Progenitor cell of endocrine pancreas (in vitro differentiated cells): ENCODE measurements at regions not wholly inside any gene's neighbourhood (a gene's known extent, or its start where the extent isn't known, plus 50 kb on each side); places are given as distances from the start of the nearest gene placed in this dataset.

ENCODE experiments used
- DNase-seq: peaks from one replicate; pipeline ENCODE4 v3.0.0; 2021; ENCODE audit warnings: low spot score; ENCODE audit not compliant: unreplicated experiment
- H3K27ac Mint-ChIP-seq: 2 replicates; pipeline ENCODE4 v1.8.0; 2021; ENCODE audit warnings: mild to moderate bottlenecking, moderate library complexity, mixed read lengths
- H3K27me3 Mint-ChIP-seq: 2 replicates; pipeline ENCODE4 v1.8.0; 2021; ENCODE audit warnings: mixed read lengths
- H3K36me3 Mint-ChIP-seq: 2 replicates; pipeline ENCODE4 v1.8.0; 2022; ENCODE audit warnings: mixed read lengths; ENCODE audit not compliant: insufficient read depth
- H3K4me1 Mint-ChIP-seq: 2 replicates; pipeline ENCODE4 v1.8.0; 2021; ENCODE audit warnings: low read depth, mixed read lengths
- H3K4me3 Mint-ChIP-seq: 2 replicates; pipeline ENCODE4 v1.8.0; 2021; ENCODE audit warnings: low read depth, mild to moderate bottlenecking, moderate library complexity, mixed read lengths
- H3K9me3 Mint-ChIP-seq: 2 replicates; pipeline ENCODE4 v1.8.0; 2021; ENCODE audit warnings: low read depth, mixed read lengths
- CTCF ChIP-seq: fragments of 200-600 bp; sonication (generic); IDR thresholded peaks from one replicate; pipeline ENCODE4 v1.5.0; 2021; ENCODE audit warnings: antibody characterized with exemption, mild to moderate bottlenecking; ENCODE audit not compliant: unreplicated experiment

- Mint-ChIP-seq H3K4me1 (no peaks in the 10 kb centered on the region), H3K27me3 (no peaks in the 10 kb centered on the region), H3K27ac (no peak overlapping the region), H3K36me3 (no peaks in the 10 kb centered on the region), H3K9me3 (peaks cover 6% of the 10 kb centered on the region), H3K4me3 (no peak overlapping the region)
- DNase-seq: no peak
- TF ChIP-seq CTCF: no peak
These were observed 854.3 kb downstream of the LUZP2 start for GRCh38 chr11:25350899-25351803.

DNA sequence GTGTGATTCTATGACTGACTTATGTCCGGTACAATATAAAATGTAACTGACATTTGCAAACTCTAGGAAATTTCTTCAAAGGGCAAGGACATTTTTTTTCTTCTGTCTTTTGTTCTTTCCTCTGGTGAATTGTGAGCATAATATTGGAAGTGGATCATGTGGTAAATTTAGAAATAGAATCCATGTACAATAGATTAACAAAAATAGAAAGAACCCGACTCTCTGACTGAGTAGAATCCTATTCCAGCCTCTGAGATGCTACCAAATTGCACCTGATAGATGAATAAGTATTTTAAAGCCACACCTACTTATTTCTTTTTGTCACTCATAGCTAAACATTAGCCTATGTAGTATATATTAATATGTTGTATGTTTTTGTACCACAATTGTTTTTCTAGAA, 860.3 kb downstream of the LUZP2 start:
- no peaks in the 10 kb centered on the region for H3K27me3 Mint-ChIP-seq
- no peak overlapping the region for H3K27ac Mint-ChIP-seq
- TF ChIP-seq CTCF: no peak
- no peaks in the 10 kb centered on the region for H3K4me1 Mint-ChIP-seq
- no peaks in the 10 kb centered on the region for H3K36me3 Mint-ChIP-seq
- no peaks in the 10 kb centered on the region for H3K9me3 Mint-ChIP-seq
- no peak for DNase-seq
- no peak overlapping the region for H3K4me3 Mint-ChIP-seq

- Mint-ChIP-seq H3K4me1 (no peaks in the 10 kb centered on the region), H3K4me3 (no peak overlapping the region)
These were observed 880.6 kb downstream of the LUZP2 start for GRCh38 chr11:25377466-25377865.

DNA sequence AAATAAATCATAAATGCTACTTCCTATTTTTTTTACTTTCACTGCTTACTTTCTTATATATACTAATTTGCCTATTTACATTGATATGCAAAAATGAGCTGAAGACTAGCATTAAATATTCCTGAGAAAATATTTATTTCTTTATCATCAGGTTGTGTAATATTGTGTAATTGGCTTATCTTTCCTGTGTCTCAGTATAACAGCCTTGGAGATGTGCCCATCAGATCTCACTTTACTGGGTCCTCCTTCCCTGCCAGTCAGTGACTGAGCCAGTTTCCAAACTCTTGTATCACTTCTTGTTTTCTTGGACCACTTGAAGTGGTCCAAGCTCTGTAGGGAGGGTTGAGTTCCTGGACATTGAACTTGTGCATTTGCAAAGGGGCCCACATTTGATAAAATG, 900.0 kb downstream of the LUZP2 start:
- no peak for TF ChIP-seq CTCF
- DNase-seq: no peak
- Mint-ChIP-seq H3K27me3 (no peaks in the 10 kb centered on the region), H3K4me3 (no peak overlapping the region), H3K27ac (no peak overlapping the region), H3K36me3 (no peaks in the 10 kb centered on the region), H3K4me1 (no peaks in the 10 kb centered on the region), H3K9me3 (no peaks in the 10 kb centered on the region)

More at GRCh38 chr11:25377466-25377865, 880.6 kb downstream of the LUZP2 start:
- no peak for TF ChIP-seq CTCF
- Mint-ChIP-seq H3K27me3 (no peaks in the 10 kb centered on the region), H3K27ac (no peak overlapping the region), H3K9me3 (peaks cover 6% of the 10 kb centered on the region), H3K36me3 (no peaks in the 10 kb centered on the region)
- no peak for DNase-seq

DNA sequence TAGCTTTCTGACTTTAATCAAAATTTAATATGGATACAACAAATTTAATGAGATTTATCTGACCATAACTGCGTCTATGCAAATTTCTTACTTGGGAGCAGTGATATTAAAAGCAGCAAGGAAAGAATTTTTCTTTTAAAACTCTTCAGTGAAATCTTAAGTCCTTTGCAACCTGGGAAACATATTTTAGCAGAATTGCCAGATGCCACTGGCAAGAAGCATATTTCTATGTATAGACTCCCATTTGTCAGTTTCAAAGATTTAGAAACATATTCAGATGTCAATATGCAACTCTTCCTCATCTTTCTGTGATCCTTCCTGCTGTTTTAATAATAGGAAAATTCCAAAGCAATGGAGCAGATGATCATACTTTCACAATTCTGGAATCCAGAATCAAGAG, 911.3 kb downstream of the LUZP2 start:
- H3K27me3 Mint-ChIP-seq: no peaks in the 10 kb centered on the region
- no peaks in the 10 kb centered on the region for H3K4me1 Mint-ChIP-seq
- H3K4me3 Mint-ChIP-seq: no peak overlapping the region
- no peak for DNase-seq
- no peak overlapping the region for H3K27ac Mint-ChIP-seq
- H3K9me3 Mint-ChIP-seq: no peaks in the 10 kb centered on the region
- no peak for TF ChIP-seq CTCF
- no peaks in the 10 kb centered on the region for H3K36me3 Mint-ChIP-seq
